ENCODE measurements at regions not wholly inside any gene's neighbourhood (a gene's known extent, or its start where the extent isn't known, plus 50 kb on each side); places are given as distances from the start of the nearest gene placed in this dataset.

GRCh38 chr4:134343081-134343480 lies 141.5 kb upstream of the PABPC4L start:
- no peak for DNase-seq (ENCODE audit: low spot score)

DNA sequence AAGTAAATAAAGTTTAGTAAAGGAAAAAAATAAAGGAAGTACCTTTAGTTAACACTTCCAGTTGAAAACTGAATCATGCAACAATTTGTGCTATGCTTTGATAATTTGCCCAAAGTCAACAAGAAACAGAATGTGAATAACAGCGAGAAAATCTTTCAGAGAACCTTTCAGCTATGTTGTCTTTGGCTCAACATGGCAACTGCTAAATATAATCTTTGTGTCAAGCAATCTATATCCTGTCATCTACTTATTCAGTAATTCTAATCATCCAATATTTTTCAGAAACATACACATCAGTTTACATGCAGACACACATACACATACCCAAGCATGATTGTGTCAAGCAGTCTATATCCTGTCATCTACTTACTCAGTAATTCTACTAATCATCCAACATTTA lies 136.0 kb upstream of the PABPC4L start:
- no peak for DNase-seq (ENCODE audit: low spot score)

DNA sequence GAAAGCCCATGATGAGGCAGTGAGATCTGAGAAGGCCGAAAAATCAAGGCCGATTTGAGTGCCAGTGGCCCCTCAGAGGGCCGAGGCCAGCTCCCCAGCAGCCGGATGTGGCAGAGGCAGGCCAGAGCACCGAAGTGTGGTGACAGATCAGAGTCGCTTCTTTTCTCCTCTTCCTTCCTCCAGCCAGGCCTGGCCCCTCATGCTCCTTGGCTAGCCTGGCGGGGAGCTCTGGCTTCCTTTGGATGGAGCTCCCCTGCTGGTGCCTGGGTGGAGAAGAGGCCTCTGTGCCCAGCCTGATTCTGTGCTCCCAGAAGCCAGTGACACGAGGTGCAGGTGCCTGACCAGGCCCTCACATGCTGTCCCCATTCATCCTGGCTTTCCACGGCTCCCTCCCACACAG lies 127.2 kb upstream of the PABPC4L start:
- no peak for DNase-seq (ENCODE audit: low spot score)

DNA sequence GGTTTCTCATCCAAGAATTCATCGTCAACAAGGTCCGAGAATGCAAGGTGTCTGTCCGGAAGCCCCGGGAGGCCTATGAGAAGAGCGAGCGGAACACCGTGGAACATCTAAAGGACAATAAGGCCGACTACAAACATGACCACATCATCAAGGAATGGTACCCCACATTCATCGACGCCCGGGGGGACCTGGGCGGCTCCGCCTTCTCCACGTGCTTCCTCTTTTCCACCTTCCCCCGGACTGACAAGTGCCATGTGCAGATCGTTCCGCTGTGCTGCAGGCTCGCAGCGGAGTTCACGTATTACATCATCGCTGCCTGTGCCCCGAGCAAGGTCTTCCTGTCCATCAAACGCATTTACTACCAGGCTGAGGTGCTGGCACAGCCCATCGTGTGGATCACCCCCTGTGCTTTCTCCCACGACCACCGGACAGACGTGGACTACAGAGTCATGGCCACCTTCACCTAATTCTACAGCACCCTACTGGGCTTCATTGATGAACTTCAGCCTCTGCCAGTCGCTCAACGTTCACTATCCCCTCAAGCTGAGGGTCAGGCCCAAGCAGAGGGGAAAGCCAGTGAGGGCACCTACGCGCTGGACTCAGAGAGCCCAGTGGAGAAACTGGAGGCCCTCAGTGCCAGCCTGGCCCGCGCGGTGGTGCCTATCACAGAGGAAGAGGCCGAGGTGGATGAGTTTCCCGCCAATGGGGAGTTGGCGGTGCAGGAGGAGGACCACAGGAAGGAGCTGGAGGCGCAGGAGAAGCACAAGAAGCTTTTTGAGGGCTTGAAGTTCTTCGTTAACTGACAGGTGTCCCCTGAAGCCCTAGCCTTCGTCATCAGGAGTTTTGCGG lies 125.9 kb upstream of the PABPC4L start:
- no peak for DNase-seq (ENCODE audit: low spot score)

DNA sequence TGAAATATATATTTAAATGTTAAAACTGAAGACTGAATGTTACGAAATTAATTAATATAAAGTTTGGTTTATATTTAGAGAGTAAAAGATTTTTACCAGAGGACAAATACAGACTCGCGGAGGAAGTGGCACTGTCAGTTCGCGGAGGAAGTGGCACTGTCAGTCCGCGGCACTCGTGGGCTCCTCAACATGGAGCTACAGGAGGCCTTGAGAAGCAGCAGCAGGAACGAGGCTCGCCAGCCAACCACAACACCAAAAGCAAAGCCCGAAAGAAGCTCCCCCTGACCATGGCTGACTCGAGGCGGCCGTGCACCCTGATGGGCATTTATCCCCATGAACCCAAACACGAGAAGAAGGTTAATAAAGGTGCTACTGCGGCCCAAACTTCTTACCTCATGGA lies 125.3 kb upstream of the PABPC4L start:
- no peak for DNase-seq (ENCODE audit: low spot score)

- no peak for DNase-seq (ENCODE audit: low spot score)
Measured at GRCh38 chr4:134324179-134324578, 122.6 kb upstream of the PABPC4L start.

DNA sequence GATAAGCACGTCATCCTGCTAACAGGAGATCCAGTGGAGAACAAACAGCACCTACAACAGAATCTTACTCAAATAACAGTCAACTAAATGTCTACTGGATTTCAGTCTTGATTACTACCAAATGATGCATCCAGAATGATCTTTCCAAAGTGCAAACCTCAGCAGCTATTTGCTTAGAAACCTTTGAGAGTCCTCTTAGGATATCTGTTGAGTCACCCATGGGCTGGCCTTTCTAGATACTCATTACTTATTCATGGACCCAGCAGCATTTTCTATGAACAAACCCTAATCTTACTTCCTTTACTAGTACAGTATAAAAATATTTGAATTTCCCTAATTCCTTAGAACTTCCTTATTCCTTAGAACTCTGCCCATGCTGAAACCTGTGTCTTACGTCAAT lies 118.5 kb upstream of the PABPC4L start:
- DNase-seq (ENCODE audit: low spot score): no peak

GRCh38 chr4:134313591-134313990 lies 112.0 kb upstream of the PABPC4L start:
- DNase-seq (ENCODE audit: low spot score): no peak

GRCh38 chr4:134309715-134310114 lies 108.1 kb upstream of the PABPC4L start:
- DNase-seq (ENCODE audit: low spot score): no peak

DNA sequence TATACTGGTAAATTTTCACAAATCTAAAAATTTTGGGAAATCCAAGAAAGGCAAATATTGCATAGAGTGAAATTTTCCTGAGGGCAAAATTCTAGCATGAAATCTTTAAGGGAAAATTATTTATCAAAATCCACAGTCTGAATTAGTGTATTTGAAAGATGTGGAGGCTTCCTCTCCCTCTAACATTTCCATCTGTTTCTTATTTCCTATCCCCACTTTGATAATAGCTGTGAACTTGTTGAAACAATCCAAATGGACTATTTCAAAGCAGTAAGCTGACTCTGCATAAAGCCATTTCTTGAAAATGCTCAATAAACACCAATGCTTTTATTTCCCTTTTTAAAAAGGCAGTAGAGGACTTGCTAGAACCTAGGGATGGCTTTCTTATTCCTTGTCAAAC lies 107.3 kb upstream of the PABPC4L start:
- no peak for DNase-seq (ENCODE audit: low spot score)

- DNase-seq (ENCODE audit: low spot score): no peak
Measured at GRCh38 chr4:134298313-134298712, 96.7 kb upstream of the PABPC4L start.

- no peak for DNase-seq (ENCODE audit: low spot score)
Measured at GRCh38 chr4:134297765-134298164, 96.2 kb upstream of the PABPC4L start.

DNA sequence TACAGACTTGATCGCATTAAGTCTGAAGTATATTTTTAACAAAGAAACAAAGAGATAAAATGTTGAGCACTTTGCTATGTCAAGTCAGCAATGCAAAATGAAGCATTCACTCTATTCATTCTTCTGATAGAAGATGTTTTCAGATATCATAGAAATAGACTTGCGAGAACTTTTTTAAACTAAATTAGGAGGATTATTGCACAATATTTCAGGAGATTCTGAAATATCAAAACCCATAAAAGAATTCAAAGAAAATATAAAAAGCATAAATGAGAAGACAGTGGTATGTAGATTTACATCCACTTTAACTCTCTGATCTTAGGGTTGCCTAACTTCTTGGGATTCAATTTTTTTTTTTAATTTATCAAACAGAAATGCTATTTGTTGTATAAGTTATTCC lies 81.1 kb upstream of the PABPC4L start:
- DNase-seq (ENCODE audit: low spot score): no peak

GRCh38 chr4:134278675-134279074 lies 77.1 kb upstream of the PABPC4L start:
- DNase-seq (ENCODE audit: low spot score): no peak

GRCh38 chr4:134276476-134276875 lies 74.9 kb upstream of the PABPC4L start:
- DNase-seq (ENCODE audit: low spot score): no peak

GRCh38 chr4:134260126-134260525 lies 58.5 kb upstream of the PABPC4L start:
- DNase-seq (ENCODE audit: low spot score): no peak

Data from activated CD4-positive, alpha-beta T cell treated with anti-CD3 and anti-CD28 coated beads, Interleukin-2, Interleukin-4, amounts not matched to agents 100 ng/mL and 50 ng/mL, durations not matched to agents 16 hours and 8 hours (primary cell).